ENCODE measurements at regions not wholly inside any gene's neighbourhood (a gene's known extent, or its start where the extent isn't known, plus 50 kb on each side); places are given as distances from the start of the nearest gene placed in this dataset.

DNA sequence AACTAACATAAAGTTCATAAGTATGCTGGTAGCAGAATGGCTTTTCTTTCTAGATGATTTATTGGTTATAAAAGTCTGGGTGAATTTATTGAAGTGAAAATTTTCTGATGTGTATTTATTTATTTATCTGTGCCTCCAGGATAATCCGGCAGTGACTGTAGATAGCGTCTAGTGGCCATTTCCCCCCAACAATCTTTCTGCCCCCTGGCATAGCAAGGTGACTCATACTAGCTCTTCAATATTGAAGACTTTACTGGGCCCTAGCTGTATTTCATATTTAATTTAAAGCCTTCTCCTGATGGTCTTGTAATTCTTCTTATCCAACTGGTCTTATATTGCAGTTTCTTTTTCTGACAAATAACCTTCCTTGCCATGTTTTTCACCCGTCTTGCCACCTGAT lies 154.1 kb upstream of the SGK1 start (continued):
- no peak for TF ChIP-seq ARNTL (CRISPR knock-in tag; IDR thresholded peaks at IDR 0.05; ENCODE audit: borderline replicate concordance, low read depth)
- TF ChIP-seq CSDC2 (CRISPR knock-in tag; IDR thresholded peaks at IDR 0.05), result no peak
- no peak for TF ChIP-seq ZFP3 (CRISPR knock-in tag; IDR thresholded peaks at IDR 0.05)
- no peak for TF ChIP-seq RARB (CRISPR knock-in tag; IDR thresholded peaks at IDR 0.05)
- no peak for TF ChIP-seq PPARA (CRISPR knock-in tag; IDR thresholded peaks at IDR 0.05; ENCODE audit: borderline replicate concordance)

DNA sequence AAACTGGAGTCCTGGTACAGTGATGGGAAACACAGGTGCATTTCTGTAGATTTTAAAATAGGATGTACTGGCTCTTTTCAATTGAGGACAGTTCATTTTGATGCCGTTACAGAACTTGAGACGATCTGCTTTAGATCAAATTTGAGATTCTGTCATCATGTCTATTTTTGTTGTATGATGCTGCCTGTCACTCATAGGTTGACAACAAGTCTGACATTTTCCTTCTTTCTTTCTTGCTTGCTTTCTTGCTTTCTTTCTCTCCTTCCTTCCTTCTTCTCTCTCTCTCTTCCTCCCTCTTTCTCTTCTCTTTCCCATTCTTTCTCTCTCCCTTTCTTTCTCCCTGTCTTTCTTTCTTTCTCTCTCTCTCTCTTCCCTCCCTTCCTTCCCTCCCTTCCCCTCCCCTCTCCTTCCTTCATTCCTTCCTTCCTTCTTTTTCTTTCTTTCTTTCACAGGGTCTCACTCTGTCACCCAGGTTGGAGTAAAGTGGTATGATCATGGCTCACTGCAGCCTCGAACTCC lies 152.6 kb upstream of the SGK1 start:
- no peak for ATAC-seq
- TF ChIP-seq TCF4 (CRISPR knock-in tag; IDR thresholded peaks at IDR 0.05; ENCODE audit: borderline replicate concordance) (no peak), ZFP3 (CRISPR knock-in tag; IDR thresholded peaks at IDR 0.05) (no peak), RARB (CRISPR knock-in tag; IDR thresholded peaks at IDR 0.05) (no peak), CREB5 (CRISPR knock-in tag; IDR thresholded peaks at IDR 0.05; ENCODE audit: low read depth) (no peak)

DNA sequence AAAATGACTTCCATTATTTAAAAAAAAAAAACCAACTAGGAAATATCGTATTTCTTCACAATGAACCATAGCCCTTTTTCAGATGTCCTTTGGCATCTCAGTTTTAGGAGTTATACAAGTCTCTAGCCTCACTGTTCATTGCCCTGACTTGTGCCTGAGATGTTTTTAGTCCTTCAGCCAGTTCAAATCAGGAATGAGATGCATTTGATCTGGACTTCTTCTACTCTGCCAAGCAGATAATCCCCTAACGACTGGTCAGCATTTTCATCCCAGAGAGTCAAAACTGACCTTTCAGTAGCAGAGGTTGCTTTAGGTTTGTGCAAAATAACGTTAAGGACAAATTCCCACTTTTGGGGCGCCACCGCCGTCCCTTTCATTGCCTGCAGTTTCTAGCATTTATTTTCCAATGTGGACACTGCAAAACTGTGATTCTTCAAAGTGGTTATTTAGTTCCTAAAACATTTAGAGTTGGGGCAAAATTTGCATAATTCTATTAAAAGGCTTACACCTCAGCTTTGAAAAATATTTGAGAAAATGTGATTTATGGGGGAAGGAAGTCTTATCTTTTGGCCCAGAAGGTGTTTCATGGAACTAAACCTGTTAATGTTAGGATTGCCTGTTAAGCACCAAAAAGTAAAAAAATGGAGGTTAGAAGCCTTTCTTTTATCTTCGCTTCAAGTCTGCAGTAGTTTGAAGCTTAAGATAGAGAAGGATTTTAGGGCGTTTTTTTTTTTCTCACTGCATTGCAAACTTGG lies 152.0 kb upstream of the SGK1 start:
- TF ChIP-seq ZFP30 (CRISPR knock-in tag; IDR thresholded peaks at IDR 0.05) (no peak), ARNTL (CRISPR knock-in tag; IDR thresholded peaks at IDR 0.05; ENCODE audit: borderline replicate concordance, low read depth) (no peak), TSHZ2 (CRISPR knock-in tag; IDR thresholded peaks at IDR 0.05) (no peak), GLIS3 (CRISPR knock-in tag; IDR thresholded peaks at IDR 0.05) (no peak), ESRRG (CRISPR knock-in tag; IDR thresholded peaks at IDR 0.05) (no peak), RARB (CRISPR knock-in tag; IDR thresholded peaks at IDR 0.05) (no peak), ISL1 (CRISPR knock-in tag; IDR thresholded peaks at IDR 0.05) (no peak), CSRNP3 (CRISPR knock-in tag; IDR thresholded peaks at IDR 0.05) (no peak), PPARA (CRISPR knock-in tag; IDR thresholded peaks at IDR 0.05; ENCODE audit: borderline replicate concordance) (no peak), TOX (CRISPR knock-in tag; IDR thresholded peaks at IDR 0.05; ENCODE audit: borderline replicate concordance) (no peak), ZFP3 (CRISPR knock-in tag; IDR thresholded peaks at IDR 0.05) (no peak), ZC3H10 (CRISPR knock-in tag; IDR thresholded peaks at IDR 0.05) (no peak), TCF4 (CRISPR knock-in tag; IDR thresholded peaks at IDR 0.05; ENCODE audit: borderline replicate concordance) (no peak), ZNF70 (CRISPR knock-in tag; IDR thresholded peaks at IDR 0.05) (no peak)
- TF ChIP-seq, protein P1, sequence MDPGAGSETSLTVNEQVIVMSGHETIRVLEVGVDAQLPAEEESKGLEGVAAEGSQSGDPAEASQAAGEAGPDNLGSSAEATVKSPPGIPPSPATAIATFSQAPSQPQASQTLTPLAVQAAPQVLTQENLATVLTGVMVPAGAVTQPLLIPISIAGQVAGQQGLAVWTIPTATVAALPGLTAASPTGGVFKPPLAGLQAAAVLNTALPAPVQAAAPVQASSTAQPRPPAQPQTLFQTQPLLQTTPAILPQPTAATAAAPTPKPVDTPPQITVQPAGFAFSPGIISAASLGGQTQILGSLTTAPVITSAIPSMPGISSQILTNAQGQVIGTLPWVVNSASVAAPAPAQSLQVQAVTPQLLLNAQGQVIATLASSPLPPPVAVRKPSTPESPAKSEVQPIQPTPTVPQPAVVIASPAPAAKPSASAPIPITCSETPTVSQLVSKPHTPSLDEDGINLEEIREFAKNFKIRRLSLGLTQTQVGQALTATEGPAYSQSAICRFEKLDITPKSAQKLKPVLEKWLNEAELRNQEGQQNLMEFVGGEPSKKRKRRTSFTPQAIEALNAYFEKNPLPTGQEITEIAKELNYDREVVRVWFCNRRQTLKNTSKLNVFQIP (CRISPR knock-in tag; IDR thresholded peaks at IDR 0.05; ENCODE audit: borderline replicate concordance, low read depth), result no peak
- TF ChIP-seq, protein P2, sequence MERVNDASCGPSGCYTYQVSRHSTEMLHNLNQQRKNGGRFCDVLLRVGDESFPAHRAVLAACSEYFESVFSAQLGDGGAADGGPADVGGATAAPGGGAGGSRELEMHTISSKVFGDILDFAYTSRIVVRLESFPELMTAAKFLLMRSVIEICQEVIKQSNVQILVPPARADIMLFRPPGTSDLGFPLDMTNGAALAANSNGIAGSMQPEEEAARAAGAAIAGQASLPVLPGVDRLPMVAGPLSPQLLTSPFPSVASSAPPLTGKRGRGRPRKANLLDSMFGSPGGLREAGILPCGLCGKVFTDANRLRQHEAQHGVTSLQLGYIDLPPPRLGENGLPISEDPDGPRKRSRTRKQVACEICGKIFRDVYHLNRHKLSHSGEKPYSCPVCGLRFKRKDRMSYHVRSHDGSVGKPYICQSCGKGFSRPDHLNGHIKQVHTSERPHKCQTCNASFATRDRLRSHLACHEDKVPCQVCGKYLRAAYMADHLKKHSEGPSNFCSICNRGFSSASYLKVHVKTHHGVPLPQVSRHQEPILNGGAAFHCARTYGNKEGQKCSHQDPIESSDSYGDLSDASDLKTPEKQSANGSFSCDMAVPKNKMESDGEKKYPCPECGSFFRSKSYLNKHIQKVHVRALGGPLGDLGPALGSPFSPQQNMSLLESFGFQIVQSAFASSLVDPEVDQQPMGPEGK (CRISPR knock-in tag; IDR thresholded peaks at IDR 0.05; ENCODE audit: borderline replicate concordance), result no peak
- no peak for ATAC-seq

All from SK-N-SH treated with all-trans-retinoic acid at 6 μM for 48 hours (cell line).